MCF 10A (cell line): ENCODE measurements at regions not wholly inside any gene's neighbourhood (a gene's known extent, or its start where the extent isn't known, plus 50 kb on each side); places are given as distances from the start of the nearest gene placed in this dataset.
A peak's percentile ranks its signal among the peaks of the same experiment; 100 is the strongest.

Experiments used
- BruUV-seq: library from RNA; stranded (reverse); fragments of 400-500 nt; replicated peaks from 2 replicates; lab custom pipeline; 2021; lab: Mats Ljungman, UMichigan
- CTCF ChIA-PET: fragments of 300-600 bp; sonication (Branson Sonifier 250); formaldehyde crosslinking; extraction: SDS; loops from one replicate; lab custom pipeline; 2021; ENCODE audit warnings: antibody characterized with exemption, inconsistent platforms; lab: Yijun Ruan, JAX
- POLR2A ChIA-PET: fragments of 300-600, 350-650 bp; sonication (Branson Sonifier 250); formaldehyde crosslinking; extraction: SDS; loops from one replicate; lab custom pipeline; 2020; ENCODE audit warnings: antibody characterized with exemption, inconsistent platforms; lab: Yijun Ruan, JAX
- DNase-seq: peaks from one replicate; pipeline ENCODE4 v3.0.0-alpha.2; 2018; ENCODE audit not compliant: unreplicated experiment
- H3K27ac Mint-ChIP-seq: one replicate; pipeline ENCODE4 v1.8.0; 2022; ENCODE audit warnings: mild to moderate bottlenecking, low read depth, mixed read lengths; ENCODE audit not compliant: unreplicated experiment
- H3K27me3 Mint-ChIP-seq: one replicate; pipeline ENCODE4 v1.8.0; 2022; ENCODE audit warnings: mixed read lengths; ENCODE audit not compliant: insufficient read depth, unreplicated experiment
- H3K36me3 Mint-ChIP-seq: one replicate; pipeline ENCODE4 v1.8.0; 2022; ENCODE audit warnings: mild to moderate bottlenecking, moderate library complexity, mixed read lengths; ENCODE audit not compliant: insufficient read depth, unreplicated experiment
- H3K4me1 Mint-ChIP-seq: one replicate; pipeline ENCODE4 v1.8.0; 2022; ENCODE audit warnings: mixed read lengths; ENCODE audit not compliant: insufficient read depth, unreplicated experiment
- H3K4me3 Mint-ChIP-seq: one replicate; pipeline ENCODE4 v1.8.0; 2022; ENCODE audit warnings: mild to moderate bottlenecking, moderate library complexity, mixed read lengths; ENCODE audit not compliant: unreplicated experiment
- H3K9me3 Mint-ChIP-seq: one replicate; pipeline ENCODE4 v1.8.0; 2022; ENCODE audit warnings: mixed read lengths; ENCODE audit not compliant: unreplicated experiment
- intact Hi-C: fragments of 100-400 bp; cut with micrococcal nuclease; formaldehyde crosslinking; loops from 2 replicates; pipeline ENCODE4 v1.14.1; 2022
- TF ChIP-seq, protein P1 (sequence below): fragments of 200-600 bp; IDR thresholded peaks from one replicate; pipeline ENCODE4 v1.8.0; 2022; ENCODE audit warnings: antibody characterized with exemption, mild to moderate bottlenecking; ENCODE audit not compliant: unreplicated experiment

DNA sequence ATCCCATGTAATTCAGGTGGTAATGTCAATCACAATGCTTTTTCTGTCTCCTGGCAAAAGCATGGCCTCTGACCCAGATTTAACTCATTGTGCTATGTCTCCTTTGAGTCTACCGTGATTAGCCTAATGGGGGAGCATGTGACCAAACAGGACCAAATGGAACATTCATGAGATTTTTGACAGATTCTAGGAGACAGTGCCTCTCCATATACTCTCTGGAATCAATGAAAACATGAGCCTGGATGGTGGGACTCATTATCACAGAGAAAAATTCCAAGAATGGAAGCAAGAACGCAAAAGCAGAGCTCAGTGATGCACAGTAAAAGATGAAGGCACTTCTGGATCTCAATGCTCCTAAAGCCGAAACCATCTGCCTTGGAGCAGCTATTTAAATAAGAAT, 307.9 kb upstream of the MON1B start:
- CTCF ChIA-PET = interaction anchor here (0.6 to 3.7 kb wide), 17 partner anchors 10 to 1083 kb away, joined by 3 to 27 read pairs (median 4); no protein-coding TSS in a partner anchor
- Mint-ChIP-seq H3K4me1 (no peaks in the 10 kb centered on the region), H3K4me3 (no peak overlapping the region), H3K27me3 (no peaks in the 10 kb centered on the region), H3K27ac (no peak overlapping the region), H3K9me3 (no peaks in the 10 kb centered on the region), H3K36me3 (no peaks in the 10 kb centered on the region)
- POLR2A ChIA-PET = interaction anchor here (1.2 to 1.3 kb wide), 2 partner anchors 9 to 11 kb away, joined by 3 read pairs; no protein-coding TSS in a partner anchor
- TF ChIP-seq, protein P1, sequence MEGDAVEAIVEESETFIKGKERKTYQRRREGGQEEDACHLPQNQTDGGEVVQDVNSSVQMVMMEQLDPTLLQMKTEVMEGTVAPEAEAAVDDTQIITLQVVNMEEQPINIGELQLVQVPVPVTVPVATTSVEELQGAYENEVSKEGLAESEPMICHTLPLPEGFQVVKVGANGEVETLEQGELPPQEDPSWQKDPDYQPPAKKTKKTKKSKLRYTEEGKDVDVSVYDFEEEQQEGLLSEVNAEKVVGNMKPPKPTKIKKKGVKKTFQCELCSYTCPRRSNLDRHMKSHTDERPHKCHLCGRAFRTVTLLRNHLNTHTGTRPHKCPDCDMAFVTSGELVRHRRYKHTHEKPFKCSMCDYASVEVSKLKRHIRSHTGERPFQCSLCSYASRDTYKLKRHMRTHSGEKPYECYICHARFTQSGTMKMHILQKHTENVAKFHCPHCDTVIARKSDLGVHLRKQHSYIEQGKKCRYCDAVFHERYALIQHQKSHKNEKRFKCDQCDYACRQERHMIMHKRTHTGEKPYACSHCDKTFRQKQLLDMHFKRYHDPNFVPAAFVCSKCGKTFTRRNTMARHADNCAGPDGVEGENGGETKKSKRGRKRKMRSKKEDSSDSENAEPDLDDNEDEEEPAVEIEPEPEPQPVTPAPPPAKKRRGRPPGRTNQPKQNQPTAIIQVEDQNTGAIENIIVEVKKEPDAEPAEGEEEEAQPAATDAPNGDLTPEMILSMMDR = no peak
- no peak for DNase-seq
- intact Hi-C loops = loop anchor here (2.0 to 5.0 kb wide), 3 partner anchors 230 to 606 kb away; partner anchors contain the start of gene CNTNAP4
- no TSS peak for BruUV-seq

DNA sequence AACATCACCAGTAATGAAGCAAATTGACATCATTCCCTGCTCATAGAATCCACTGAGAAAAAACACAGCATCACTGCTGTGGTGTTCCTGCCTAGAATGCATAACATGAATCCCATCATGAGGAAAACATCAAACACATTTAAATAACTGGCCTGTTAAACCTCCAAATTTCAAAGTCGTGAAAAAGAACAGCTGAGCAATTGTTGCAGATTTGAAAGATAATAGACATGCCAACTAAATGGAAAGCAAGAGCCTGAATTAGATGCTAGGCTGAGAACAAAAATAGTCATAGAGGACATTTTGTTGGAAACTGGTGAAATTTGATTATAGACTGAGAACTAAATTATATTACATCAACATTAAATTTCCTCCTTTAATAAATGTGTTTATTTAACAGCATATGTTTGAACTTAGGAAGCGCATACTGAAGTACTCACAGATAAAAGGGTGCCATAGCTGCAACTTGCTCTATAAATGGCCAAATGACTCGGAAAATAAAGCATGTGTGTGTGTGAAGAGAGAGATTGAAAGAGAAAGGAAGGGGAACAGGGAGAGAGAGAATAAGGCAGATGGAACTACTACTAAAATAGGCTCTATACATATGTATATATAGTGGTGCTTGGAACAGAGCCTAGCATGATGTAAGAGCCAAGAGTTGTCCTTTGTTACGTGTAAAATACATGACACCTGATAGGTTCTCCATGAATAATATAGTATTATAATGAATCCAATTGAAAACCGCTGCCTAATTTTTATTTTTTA, 305.0 kb upstream of the MON1B start:
- POLR2A ChIA-PET = interaction anchor here (1.2 kb wide), 1 partner anchor 25 kb away, joined by 3 read pairs; no protein-coding TSS in a partner anchor
- Mint-ChIP-seq H3K27ac (no peak overlapping the region), H3K36me3 (no peaks in the 10 kb centered on the region), H3K9me3 (no peaks in the 10 kb centered on the region), H3K4me1 (no peaks in the 10 kb centered on the region), H3K27me3 (no peaks in the 10 kb centered on the region), H3K4me3 (no peak overlapping the region)
- intact Hi-C loops = no loop called here
- TF ChIP-seq, protein P1 = no peak
- CTCF ChIA-PET = interaction anchor here (0.7 kb wide), 1 partner anchor 284 kb away, joined by 3 read pairs; no protein-coding TSS in a partner anchor
- no peak for DNase-seq
- BruUV-seq = no TSS peak

DNA sequence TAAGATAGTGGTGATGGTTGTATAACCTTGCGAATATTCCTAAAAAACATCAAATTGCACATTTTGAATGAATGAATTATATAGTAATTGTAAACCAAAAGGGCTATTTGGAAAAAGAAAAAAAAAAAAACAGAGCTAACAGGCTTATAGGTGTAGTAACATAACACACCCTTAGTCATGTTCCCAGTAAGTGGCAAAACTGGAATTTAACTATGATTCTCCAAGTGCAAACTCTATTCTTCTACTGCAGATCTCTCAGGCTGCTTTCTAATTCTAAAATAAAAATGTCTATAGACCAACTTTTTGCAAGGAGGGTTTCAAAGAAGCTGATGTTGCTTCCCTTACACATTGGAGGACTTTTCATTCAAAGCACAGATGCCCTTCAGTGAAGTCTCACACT, 293.2 kb upstream of the MON1B start:
- BruUV-seq = no TSS peak
- POLR2A ChIA-PET = interaction anchor here (0.6 kb wide), 1 partner anchor 134 kb away, joined by 3 read pairs; no protein-coding TSS in a partner anchor
- Mint-ChIP-seq H3K27me3 (no peaks in the 10 kb centered on the region), H3K36me3 (no peaks in the 10 kb centered on the region), H3K4me1 (peaks cover 10% of the 10 kb centered on the region), H3K9me3 (no peaks in the 10 kb centered on the region), H3K4me3 (no peak overlapping the region), H3K27ac (no peak overlapping the region)
- TF ChIP-seq, protein P1 = no peak
- CTCF ChIA-PET = interaction anchor here (0.6 to 0.7 kb wide), 4 partner anchors 18 to 1433 kb away, joined by 3 to 4 read pairs (median 3); no protein-coding TSS in a partner anchor
- intact Hi-C loops = no loop called here
- peak; percentile 29 for DNase-seq

DNA sequence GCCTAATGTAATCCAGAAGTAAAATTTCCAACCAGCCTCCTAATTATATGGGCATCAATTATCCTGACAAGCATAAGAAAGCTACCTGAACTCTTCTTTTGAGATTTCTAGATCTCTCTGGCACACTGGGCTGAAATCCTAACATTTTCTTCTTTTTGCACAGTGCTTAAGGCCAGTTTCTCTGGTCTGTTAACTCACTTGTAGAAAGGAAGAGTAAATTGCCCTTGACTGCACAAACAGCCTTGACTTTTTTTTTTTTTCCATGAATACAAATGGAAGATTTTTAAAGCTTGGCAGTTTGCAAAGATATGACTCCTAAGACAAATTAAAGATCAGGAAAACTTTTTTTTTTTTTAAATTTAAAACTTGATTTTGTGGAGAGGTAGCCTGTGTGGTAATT, 291.2 kb upstream of the MON1B start:
- Mint-ChIP-seq H3K9me3 (no peaks in the 10 kb centered on the region), H3K36me3 (no peaks in the 10 kb centered on the region), H3K4me1 (peaks cover 16% of the 10 kb centered on the region), H3K4me3 (no peak overlapping the region), H3K27ac (no peak overlapping the region), H3K27me3 (no peaks in the 10 kb centered on the region)
- TF ChIP-seq, protein P1 = no peak
- intact Hi-C loops = no loop called here
- no peak for DNase-seq
- ChIA-PET POLR2A (interaction anchor here (0.6 to 1.9 kb wide), 3 partner anchors 8 to 1300 kb away, joined by 3 to 5 read pairs (median 4); no protein-coding TSS in a partner anchor), CTCF (interaction anchor here (0.6 to 0.7 kb wide), 4 partner anchors 48 to 974 kb away, joined by 3 read pairs; no protein-coding TSS in a partner anchor)
- BruUV-seq = no TSS peak
